ENCODE measurements at regions not wholly inside any gene's neighbourhood (a gene's known extent, or its start where the extent isn't known, plus 50 kb on each side); places are given as distances from the start of the nearest gene placed in this dataset.

DNA sequence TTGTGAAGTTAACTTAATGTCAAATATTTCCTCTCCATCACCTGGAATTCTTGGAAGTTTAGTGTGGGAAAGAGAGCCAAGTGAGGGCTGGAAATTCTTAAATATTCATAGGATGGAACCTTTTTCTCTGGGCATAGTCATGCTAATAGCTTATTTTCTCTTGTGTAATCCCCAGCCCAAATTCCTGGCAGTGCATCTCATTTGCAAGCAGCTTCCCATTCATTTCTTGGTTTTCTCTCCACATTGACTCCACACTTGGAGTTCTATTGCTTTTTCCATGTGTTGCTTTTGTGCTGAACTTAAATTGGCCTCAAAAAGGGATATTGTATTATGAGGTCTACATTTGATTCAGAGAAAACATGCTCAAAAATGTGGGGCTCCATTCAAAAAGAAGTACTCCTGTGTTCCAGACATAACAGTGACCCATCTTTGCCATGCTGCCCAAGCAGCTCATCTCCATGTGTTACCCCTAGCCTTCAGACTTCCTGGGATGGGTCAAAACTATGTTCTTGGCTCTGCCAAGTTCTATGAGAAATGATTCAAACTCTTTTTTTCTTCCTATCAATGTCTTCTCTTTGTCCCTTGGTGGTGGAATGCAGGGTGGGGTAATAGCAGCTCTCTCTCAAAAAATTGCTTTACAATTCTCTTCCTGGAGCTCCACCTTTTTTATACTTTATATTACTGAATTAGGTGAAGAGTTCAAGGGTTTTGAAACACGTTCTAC lies 2471.5 kb downstream of the PCDH9 start:
- no peaks in the 10 kb centered on the region for H3K27me3 ChIP-seq (ENCODE audit: control insufficient read depth, insufficient read depth, low read length)
- H3K4me3 ChIP-seq (ENCODE audit: low read depth, low read length): no peak overlapping the region
- no peak overlapping the region for H3K9ac ChIP-seq (ENCODE audit: low read length)
- no peaks in the 10 kb centered on the region for H3K9me3 ChIP-seq (ENCODE audit: control insufficient read depth, insufficient read depth, low read depth, low read length)
- peaks cover 10% of the 10 kb centered on the region for H3K4me1 ChIP-seq (ENCODE audit: control insufficient read depth, insufficient read depth, low read length)
- no peaks in the 10 kb centered on the region for H3K36me3 ChIP-seq (ENCODE audit: control insufficient read depth, insufficient read depth, low read length)
- peak overlapping the region; percentile 51 for H3K27ac ChIP-seq (ENCODE audit: low read depth, low read length)

DNA sequence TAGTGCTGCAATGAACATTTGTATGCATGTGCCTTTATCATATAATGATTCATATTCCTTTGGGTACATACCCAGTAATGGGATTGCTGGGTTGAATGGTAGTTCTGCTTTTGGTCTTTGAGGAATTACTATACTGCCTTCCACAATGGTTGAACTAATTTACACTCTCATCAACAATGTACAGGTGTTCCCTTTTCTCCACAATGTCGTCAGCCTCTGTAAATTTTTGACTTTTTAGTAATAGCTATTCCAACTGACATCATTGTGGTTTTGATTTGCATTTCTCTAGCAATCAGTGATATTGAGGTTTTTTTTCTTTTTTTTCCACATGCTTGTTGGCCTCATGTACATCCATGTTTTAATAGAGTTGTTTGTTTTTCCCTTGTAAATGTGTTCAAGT lies 2473.5 kb downstream of the PCDH9 start:
- no peak overlapping the region for H3K4me3 ChIP-seq (ENCODE audit: low read depth, low read length)
- H3K27me3 ChIP-seq (ENCODE audit: control insufficient read depth, insufficient read depth, low read length): no peaks in the 10 kb centered on the region
- no peaks in the 10 kb centered on the region for H3K9me3 ChIP-seq (ENCODE audit: control insufficient read depth, insufficient read depth, low read depth, low read length)
- H3K9ac ChIP-seq (ENCODE audit: low read length): no peak overlapping the region
- no peaks in the 10 kb centered on the region for H3K36me3 ChIP-seq (ENCODE audit: control insufficient read depth, insufficient read depth, low read length)
- H3K27ac ChIP-seq (ENCODE audit: low read depth, low read length): no peak overlapping the region
- H3K4me1 ChIP-seq (ENCODE audit: control insufficient read depth, insufficient read depth, low read length): peaks cover 10% of the 10 kb centered on the region

DNA sequence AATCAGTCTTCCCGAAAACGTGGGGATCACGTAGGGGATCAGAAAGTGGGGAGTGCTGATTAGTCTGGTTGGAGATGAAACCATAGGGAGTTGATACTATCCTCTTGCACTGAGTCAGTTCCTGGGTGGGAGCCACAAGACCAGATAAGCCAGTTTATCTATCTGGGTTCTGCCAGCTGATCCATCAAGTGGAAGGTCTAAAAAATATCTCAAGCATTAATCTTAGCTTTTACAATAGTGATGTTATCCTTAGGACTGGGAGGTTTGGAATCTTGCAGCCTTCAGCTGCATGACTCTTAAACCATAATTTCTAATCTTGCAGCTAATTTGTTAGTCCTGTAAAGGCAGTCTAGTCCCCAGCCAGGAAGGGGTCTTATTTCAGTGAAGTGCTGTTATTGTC lies 2474.2 kb downstream of the PCDH9 start:
- H3K27ac ChIP-seq (ENCODE audit: low read depth, low read length): no peak overlapping the region
- H3K9me3 ChIP-seq (ENCODE audit: control insufficient read depth, insufficient read depth, low read depth, low read length): no peaks in the 10 kb centered on the region
- H3K4me1 ChIP-seq (ENCODE audit: control insufficient read depth, insufficient read depth, low read length): peaks cover 10% of the 10 kb centered on the region
- no peak overlapping the region for H3K4me3 ChIP-seq (ENCODE audit: low read depth, low read length)
- no peaks in the 10 kb centered on the region for H3K36me3 ChIP-seq (ENCODE audit: control insufficient read depth, insufficient read depth, low read length)
- no peaks in the 10 kb centered on the region for H3K27me3 ChIP-seq (ENCODE audit: control insufficient read depth, insufficient read depth, low read length)
- no peak overlapping the region for H3K9ac ChIP-seq (ENCODE audit: low read length)

DNA sequence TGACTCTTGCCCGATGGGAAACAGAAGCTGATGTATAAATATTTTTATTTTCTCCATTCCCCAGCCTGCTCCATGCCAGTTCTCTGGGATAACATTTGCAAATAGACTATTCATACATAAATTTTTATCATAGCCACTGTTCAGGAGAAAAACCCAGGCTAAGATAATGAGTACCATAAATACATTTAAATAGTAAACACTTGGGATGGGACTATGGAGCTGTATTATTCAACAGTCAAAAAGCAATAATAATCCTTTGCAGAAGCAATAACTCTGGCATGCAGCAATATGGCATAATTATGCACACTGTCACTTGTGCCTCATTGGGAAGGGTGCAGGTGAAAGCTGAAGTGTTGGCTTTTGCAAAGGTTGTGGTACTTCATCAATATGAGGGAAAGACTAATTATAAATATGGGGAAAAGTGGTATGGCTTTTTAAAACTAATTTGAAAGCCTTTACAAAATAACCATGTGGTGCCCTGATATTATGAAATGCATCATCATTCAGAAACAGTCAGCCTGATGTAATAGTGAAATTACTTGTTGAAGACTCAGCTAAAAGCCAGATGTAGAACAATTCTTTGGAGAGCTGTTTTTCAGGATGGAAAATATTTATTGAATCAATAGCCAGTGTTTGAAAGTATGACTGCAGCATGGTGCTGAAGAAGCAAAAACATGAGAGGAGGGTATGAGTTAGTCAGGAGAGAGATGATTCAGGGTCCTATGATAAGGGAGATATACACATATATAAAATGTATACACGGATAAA lies 2476.7 kb downstream of the PCDH9 start:
- no peak overlapping the region for H3K27ac ChIP-seq (ENCODE audit: low read depth, low read length)
- no peak overlapping the region for H3K4me3 ChIP-seq (ENCODE audit: low read depth, low read length)
- peaks cover 9% of the 10 kb centered on the region for H3K4me1 ChIP-seq (ENCODE audit: control insufficient read depth, insufficient read depth, low read length)
- H3K9me3 ChIP-seq (ENCODE audit: control insufficient read depth, insufficient read depth, low read depth, low read length): no peaks in the 10 kb centered on the region
- no peaks in the 10 kb centered on the region for H3K36me3 ChIP-seq (ENCODE audit: control insufficient read depth, insufficient read depth, low read length)
- H3K9ac ChIP-seq (ENCODE audit: low read length): no peak overlapping the region
- no peaks in the 10 kb centered on the region for H3K27me3 ChIP-seq (ENCODE audit: control insufficient read depth, insufficient read depth, low read length)

DNA sequence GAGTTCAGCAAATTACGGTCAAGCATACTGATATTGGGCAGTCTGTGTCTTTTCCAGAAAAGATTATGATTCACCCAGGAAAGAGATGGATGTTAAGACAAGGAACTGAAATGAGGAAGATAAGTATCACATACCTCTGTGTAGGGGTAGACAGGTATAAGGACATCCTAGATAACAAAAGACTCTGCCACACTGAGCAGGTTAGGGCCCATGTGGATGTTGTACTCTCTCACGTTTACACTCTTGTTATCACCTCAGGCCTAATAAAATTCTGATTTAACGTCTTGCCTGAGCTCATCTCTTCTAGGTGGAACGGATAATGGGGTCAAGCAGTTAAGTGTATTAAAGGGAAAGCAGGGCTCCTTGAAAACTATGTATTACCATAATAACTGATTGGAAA lies 2480.8 kb downstream of the PCDH9 start:
- H3K9ac ChIP-seq (ENCODE audit: low read length): no peak overlapping the region
- H3K27ac ChIP-seq (ENCODE audit: low read depth, low read length): no peak overlapping the region
- peaks cover 5% of the 10 kb centered on the region; the same call in 1 of the 2 replicates for H3K4me1 ChIP-seq (ENCODE audit: control insufficient read depth, insufficient read depth, low read length)
- no peak overlapping the region for H3K4me3 ChIP-seq (ENCODE audit: low read depth, low read length)
- no peaks in the 10 kb centered on the region for H3K27me3 ChIP-seq (ENCODE audit: control insufficient read depth, insufficient read depth, low read length)
- H3K36me3 ChIP-seq (ENCODE audit: control insufficient read depth, insufficient read depth, low read length): no peaks in the 10 kb centered on the region
- no peaks in the 10 kb centered on the region for H3K9me3 ChIP-seq (ENCODE audit: control insufficient read depth, insufficient read depth, low read depth, low read length)

DNA sequence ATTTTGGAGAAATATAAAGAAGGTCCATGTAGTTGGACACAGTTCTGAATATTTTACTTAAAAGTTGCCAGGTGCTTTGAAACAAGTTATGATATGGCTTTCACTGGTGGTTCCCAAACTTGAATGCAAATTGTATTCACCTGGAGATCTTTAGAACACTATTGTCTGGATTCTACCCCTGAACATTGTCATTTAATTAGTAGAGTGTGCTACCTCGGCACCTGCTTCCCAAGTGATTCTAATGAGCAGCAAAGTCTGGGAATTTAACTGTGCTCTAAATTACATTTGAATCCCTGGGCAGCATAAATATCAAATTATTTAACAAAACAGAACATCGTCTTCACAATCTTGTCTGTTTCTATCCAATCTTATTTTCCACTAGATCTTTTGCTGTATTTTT lies 2483.3 kb downstream of the PCDH9 start:
- Histone ChIP-seq H3K36me3 (ENCODE audit: control insufficient read depth, insufficient read depth, low read length) (no peaks in the 10 kb centered on the region), H3K4me1 (ENCODE audit: control insufficient read depth, insufficient read depth, low read length) (peaks cover 5% of the 10 kb centered on the region; the same call in 1 of the 2 replicates), H3K27me3 (ENCODE audit: control insufficient read depth, insufficient read depth, low read length) (no peaks in the 10 kb centered on the region), H3K27ac (ENCODE audit: low read depth, low read length) (no peak overlapping the region), H3K9me3 (ENCODE audit: control insufficient read depth, insufficient read depth, low read depth, low read length) (no peaks in the 10 kb centered on the region), H3K4me3 (ENCODE audit: low read depth, low read length) (no peak overlapping the region), H3K9ac (ENCODE audit: low read length) (no peak overlapping the region)

DNA sequence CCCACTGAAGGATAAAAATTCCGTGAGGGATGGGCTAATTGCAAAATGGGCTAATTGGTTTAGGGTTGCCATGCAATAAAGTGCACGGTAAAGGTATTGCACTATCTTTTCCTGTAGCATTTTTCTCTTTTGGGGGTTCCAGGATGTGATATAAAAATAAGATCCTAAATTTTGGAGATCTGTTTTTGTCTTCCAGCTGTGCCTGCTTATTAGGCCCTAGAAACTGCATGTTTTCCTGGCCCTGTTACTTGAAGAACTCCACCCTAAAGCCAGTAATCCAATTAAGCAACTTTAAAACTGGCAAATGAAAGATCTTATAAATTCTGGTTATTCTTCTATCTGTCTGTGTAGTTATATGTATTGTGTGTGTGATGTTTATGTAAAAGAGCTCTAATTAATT lies 2489.6 kb downstream of the PCDH9 start:
- Histone ChIP-seq H3K4me1 (ENCODE audit: control insufficient read depth, insufficient read depth, low read length) (no peaks in the 10 kb centered on the region), H3K9me3 (ENCODE audit: control insufficient read depth, insufficient read depth, low read depth, low read length) (peaks cover 17% of the 10 kb centered on the region), H3K9ac (ENCODE audit: low read length) (no peak overlapping the region), H3K36me3 (ENCODE audit: control insufficient read depth, insufficient read depth, low read length) (no peaks in the 10 kb centered on the region), H3K4me3 (ENCODE audit: low read depth, low read length) (no peak overlapping the region), H3K27me3 (ENCODE audit: control insufficient read depth, insufficient read depth, low read length) (no peaks in the 10 kb centered on the region), H3K27ac (ENCODE audit: low read depth, low read length) (no peak overlapping the region)

DNA sequence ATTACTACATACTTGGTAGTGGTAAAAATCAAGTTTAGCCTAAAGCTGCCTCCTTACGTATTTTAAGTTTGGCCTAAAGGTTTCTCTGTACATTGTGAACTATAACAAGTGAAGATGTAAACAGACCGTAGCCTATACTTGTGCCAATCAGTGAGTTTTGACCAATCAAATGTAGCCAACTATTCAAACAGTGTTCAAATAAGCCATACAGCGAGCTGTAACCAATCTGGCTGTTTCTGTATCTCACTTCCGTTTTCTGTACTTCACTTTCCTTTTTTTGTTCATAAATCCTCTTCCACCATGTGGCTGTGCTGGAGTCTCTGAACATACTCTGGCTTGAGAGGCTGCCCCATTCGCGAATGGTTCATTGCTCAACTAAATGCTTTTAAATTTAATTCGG lies 2504.6 kb downstream of the PCDH9 start:
- H3K27me3 ChIP-seq (ENCODE audit: control insufficient read depth, insufficient read depth, low read length): no peaks in the 10 kb centered on the region
- H3K4me3 ChIP-seq (ENCODE audit: low read depth, low read length): no peak overlapping the region
- H3K36me3 ChIP-seq (ENCODE audit: control insufficient read depth, insufficient read depth, low read length): no peaks in the 10 kb centered on the region
- no peak overlapping the region for H3K27ac ChIP-seq (ENCODE audit: low read depth, low read length)
- H3K9ac ChIP-seq (ENCODE audit: low read length): no peak overlapping the region
- no peaks in the 10 kb centered on the region for H3K9me3 ChIP-seq (ENCODE audit: control insufficient read depth, insufficient read depth, low read depth, low read length)
- peaks cover 4% of the 10 kb centered on the region; the same call in 1 of the 2 replicates for H3K4me1 ChIP-seq (ENCODE audit: control insufficient read depth, insufficient read depth, low read length)

DNA sequence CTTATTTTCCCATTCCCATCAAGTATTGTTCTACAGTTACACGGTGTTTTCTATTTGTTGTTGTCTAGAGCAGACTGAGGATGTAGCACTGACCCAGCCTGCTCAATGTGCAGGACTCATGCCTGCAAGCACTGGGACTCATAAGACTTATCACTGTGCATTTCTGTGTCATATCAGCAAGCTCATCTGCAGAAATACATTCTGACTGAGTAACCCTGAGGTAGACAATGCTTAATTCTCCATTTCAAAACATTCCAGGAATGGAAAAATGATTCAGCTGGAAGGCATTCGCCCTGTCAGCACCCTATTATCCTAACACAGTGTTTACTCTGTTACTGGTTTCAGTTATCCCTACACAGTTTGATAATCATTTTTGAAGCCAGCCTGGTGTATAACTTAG lies 2506.4 kb downstream of the PCDH9 start:
- no peak overlapping the region for H3K4me3 ChIP-seq (ENCODE audit: low read depth, low read length)
- H3K27me3 ChIP-seq (ENCODE audit: control insufficient read depth, insufficient read depth, low read length): no peaks in the 10 kb centered on the region
- no peaks in the 10 kb centered on the region for H3K36me3 ChIP-seq (ENCODE audit: control insufficient read depth, insufficient read depth, low read length)
- no peak overlapping the region for H3K9ac ChIP-seq (ENCODE audit: low read length)
- peaks cover 4% of the 10 kb centered on the region; the same call in 1 of the 2 replicates for H3K4me1 ChIP-seq (ENCODE audit: control insufficient read depth, insufficient read depth, low read length)
- H3K27ac ChIP-seq (ENCODE audit: low read depth, low read length): no peak overlapping the region
- no peaks in the 10 kb centered on the region for H3K9me3 ChIP-seq (ENCODE audit: control insufficient read depth, insufficient read depth, low read depth, low read length)

DNA sequence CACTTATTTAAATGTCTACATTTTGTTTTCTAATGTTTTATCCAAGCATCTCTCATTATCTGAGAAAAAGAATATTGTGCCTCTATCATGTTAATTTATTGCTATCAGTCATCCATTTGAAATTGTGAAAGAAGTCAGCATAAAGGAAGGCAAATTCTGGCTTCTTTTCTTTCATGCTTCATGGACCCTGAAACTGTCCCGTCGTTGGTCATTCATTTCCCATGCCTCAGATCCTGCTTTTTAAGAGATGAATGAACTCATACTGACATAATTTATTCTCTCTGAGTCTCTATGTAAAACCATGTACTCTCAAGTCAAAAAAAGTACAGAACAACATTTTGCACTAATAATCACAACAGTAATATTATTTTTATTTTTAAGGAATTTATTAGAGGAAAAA lies 2512.0 kb downstream of the PCDH9 start:
- Histone ChIP-seq H3K27ac (ENCODE audit: low read depth, low read length) (no peak overlapping the region), H3K9ac (ENCODE audit: low read length) (no peak overlapping the region), H3K36me3 (ENCODE audit: control insufficient read depth, insufficient read depth, low read length) (no peaks in the 10 kb centered on the region), H3K9me3 (ENCODE audit: control insufficient read depth, insufficient read depth, low read depth, low read length) (no peaks in the 10 kb centered on the region), H3K4me1 (ENCODE audit: control insufficient read depth, insufficient read depth, low read length) (no peaks in the 10 kb centered on the region; the same call in 1 of the 2 replicates), H3K27me3 (ENCODE audit: control insufficient read depth, insufficient read depth, low read length) (no peaks in the 10 kb centered on the region), H3K4me3 (ENCODE audit: low read depth, low read length) (no peak overlapping the region)

DNA sequence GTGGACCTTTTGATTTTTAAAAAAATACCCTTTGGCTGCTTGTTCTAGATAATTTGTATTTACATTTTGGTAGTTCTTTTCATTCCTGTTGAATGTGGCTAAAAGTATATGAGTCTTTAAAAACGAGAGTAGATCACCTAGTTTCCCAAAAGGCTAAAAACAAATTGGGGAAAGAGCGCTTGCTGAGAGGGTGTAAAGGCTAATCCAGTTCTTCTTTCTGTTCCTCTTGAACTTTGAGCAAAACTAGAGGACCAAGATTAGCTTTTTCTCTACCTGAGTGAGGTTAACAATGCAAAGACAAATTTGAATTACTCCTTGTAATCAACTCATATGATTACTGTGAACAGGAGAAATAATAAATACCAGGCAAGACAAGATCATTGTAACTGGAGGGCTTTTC lies 2513.2 kb downstream of the PCDH9 start:
- Histone ChIP-seq H3K4me1 (ENCODE audit: control insufficient read depth, insufficient read depth, low read length) (no peaks in the 10 kb centered on the region; the same call in 1 of the 2 replicates), H3K9me3 (ENCODE audit: control insufficient read depth, insufficient read depth, low read depth, low read length) (no peaks in the 10 kb centered on the region), H3K27ac (ENCODE audit: low read depth, low read length) (no peak overlapping the region), H3K36me3 (ENCODE audit: control insufficient read depth, insufficient read depth, low read length) (no peaks in the 10 kb centered on the region), H3K9ac (ENCODE audit: low read length) (no peak overlapping the region), H3K4me3 (ENCODE audit: low read depth, low read length) (no peak overlapping the region), H3K27me3 (ENCODE audit: control insufficient read depth, insufficient read depth, low read length) (no peaks in the 10 kb centered on the region)
